HG02763 (cell line): ENCODE measurements at regions not wholly inside any gene's neighbourhood (a gene's known extent, or its start where the extent isn't known, plus 50 kb on each side); places are given as distances from the start of the nearest gene placed in this dataset.

Source experiments
- ATAC-seq: cut with Tn5 transposase; IDR thresholded peaks from one replicate; pipeline ENCODE4 v1.9.1; 2021; ENCODE audit warnings: mild to moderate bottlenecking, moderate library complexity; ENCODE audit not compliant: unreplicated experiment

DNA sequence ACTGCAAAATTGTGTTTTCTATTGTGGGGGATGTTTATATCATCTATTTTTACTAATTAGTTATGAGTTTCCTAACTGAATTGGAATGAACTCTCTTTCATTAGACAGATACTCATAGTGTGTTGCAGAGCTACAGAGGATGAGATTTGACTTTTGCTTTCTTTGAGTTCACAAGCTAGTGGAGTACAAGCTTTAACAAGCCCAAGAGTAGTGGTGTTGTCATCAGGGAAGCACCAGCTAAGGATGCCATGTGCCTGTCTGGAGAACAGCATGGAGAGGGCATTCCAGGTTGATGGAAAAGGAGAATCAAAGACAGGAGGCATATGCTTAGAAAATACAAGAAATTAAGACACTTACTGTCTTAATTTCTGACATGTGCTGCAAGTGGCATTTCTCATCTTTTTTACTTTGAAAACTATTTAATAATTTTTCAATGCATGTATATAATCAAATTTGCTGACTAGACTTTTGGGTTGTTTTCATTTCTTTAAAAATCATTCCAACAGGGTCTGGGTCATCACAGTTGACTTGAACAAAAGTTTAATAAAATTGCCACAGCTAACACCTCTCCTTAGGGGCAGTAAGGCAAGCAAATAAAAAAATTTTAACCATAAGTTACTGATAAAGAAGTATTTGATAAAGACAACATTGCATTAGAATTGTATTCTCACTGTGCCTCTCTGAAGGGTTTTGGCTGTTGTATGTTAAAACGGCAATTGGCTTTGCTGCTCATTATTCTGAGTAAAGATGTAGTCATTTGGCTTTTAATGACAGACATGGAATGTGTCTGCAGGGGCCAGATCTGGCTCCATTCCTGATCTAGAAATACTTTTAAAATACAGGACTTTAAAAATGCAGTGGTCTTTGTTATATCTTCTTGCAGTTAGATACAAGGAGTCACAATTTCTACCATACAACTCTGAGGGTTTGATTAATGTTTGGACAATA lies 323.7 kb upstream of the CDH11 start:
- no peak for ATAC-seq

DNA sequence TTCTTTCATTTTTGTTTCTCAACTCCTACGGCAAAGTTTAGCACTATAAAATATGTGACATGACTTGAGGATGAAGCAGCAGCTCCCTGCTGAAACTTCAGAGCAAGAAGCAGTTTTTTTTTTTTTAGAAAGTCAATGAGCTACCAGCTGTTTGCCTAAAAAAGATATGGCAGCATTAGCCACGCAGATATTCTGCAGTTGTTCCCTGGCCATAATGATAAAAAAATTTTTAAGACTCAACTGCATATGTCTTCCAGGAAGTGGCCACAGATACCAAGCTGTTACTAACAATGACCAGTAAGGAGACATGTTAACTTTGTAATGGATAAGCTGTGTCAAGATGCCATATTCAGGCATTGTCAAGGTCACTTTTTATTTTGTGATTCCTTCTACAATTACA lies 319.6 kb upstream of the CDH11 start:
- no peak for ATAC-seq

DNA sequence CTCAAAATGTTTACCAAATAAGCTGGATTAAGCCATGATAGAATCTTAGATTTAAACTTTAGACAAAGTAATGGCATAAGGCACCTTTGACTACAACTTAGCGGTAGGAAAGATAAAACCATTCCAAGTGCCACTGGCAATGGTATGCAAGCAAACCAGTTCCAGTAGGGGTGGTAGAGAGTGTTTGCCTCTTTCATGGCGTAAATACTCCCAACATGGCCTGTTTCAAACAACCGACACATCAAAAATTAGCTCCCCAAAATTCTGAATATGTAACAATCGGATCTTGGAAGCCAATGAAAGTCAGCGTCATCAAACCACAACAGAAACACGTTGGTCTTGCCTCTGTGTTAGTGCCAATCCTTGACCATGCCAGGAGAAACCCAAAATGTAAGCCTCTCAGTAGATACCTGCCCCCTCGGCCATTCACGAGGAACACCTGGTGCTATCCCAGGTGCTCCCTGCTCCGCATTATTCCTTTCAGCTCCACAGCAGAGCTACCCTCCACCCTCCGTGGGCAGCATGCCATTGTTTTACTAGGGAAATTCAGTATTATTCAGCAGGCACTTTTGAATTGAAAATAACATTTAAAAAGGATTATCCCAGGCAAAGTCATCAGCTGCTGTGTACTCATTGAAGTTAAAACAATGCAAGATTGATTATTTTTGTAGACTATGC lies 307.8 kb upstream of the CDH11 start:
- ATAC-seq, result no peak

DNA sequence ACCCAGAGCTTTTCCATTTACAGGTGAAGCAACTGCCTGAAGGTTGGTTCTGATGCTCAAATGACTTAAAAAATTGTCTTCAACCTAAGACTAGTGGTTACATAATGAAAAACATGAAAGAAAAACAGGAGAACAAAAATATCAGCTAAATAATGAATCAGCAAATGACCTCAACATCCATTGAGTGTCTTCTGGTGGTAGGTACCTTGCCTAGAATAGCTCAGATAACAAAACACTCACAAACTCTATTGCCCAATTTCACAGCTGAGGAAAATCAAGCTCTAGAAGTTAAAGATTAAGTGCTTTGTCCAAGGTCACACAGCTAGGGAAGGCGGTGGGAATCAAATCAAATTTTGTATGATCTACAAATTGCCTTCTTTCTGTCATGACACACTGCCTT lies 304.6 kb upstream of the CDH11 start:
- no peak for ATAC-seq

DNA sequence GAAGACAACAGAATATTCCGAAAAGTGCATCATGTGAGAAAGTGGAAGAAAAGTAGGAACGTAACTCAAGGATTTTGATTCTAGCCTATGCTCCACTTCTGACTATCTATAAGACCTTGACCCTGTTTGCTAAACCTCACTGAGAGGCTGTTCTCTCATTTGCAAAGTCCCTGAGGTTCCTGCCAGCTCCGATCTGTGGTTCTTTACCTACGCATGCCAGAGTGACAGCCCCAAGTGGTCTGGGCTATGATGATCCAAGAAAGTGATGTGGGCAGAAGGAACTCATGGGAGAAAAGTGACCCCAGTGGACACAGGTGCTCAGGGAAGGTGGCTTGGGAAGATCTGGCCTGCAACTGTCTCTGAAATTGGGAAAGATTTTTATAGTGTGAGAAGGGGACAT lies 301.1 kb upstream of the CDH11 start:
- no peak for ATAC-seq

DNA sequence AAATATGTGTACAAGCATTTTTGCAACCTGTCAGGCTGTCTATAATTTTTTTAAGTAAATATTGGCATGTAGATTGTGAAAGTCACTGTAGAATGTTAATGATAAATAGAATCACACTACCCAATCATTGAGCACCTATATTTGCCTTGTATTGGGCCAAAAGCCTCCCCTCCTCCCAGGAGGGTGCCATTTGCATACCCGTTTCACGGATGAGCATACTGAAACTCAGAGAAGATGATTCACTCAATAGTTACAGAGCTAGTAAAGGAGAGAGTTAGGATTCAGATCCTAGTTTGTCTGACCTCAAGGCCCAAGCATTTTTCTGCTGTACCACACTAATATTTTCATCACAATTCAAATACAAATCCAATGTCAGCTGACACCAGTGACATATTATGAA lies 299.7 kb upstream of the CDH11 start:
- no peak for ATAC-seq

DNA sequence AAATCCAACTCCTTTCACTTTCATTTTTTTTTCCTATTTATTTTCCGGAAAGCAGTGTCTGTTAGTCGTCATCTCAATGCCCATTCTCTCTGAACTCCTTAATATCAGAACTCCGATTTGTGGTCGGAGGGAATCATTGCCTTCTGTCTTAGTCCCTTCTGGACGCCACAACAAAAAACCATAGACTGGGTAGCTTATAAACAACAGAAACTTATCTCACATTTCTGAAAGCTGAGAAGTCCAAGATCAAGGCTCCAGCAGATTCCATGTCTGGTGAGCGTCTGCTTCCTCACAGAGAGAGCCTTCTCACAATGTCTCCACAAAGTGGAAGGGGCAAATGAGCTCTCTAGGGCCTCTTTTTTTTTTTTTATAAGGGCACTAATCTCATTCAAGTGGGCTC lies 296.6 kb upstream of the CDH11 start:
- ATAC-seq, result no peak

DNA sequence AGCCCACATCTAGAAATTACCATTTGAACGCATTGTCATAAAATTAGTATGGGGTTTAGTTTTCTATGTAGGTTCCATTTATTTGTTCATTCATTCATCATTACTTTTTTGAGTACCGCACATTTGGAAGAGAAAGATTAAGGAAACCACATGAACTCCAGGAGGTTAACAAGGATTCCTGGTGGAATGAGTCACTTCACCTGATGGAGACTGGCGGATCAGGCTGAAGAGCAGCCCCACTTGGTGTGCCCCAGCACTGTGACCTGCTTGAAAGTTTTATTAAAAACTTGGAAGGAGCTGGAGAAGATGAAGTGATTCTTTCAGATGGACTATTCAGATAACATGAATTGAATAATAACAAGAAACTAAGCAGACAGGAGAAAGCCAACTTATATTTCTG lies 293.6 kb upstream of the CDH11 start:
- no peak for ATAC-seq

DNA sequence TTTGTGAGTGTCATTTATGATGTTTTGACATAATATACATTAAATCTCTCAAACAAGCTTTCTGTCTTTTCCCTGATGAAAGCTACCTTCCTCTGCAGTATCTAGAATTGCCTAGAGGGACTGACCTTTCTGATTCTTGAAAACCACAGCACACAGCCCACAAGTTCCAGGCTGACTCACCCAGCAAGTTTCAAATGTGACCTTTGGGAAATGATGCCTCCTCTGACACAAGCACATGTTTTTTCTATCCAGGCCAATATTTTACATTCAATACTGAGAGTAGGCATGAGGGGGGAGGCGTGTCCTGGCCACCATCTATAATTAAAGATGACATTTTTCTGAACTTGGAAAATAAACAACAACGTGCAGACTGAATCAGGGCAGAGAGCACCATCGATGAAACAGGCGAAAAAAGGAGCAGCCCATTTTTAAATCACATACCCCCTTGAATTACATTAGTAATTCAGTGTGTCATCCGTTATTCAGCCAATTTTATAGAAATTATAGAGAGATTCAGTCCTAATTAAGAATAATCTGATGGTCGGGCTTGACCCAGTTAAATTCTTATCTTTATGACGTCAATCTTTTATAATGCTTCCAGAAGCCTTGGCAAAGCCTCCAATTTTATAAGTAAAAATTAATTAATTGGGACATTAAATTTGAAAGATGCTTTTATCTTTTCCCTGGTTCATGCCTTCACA lies 292.6 kb upstream of the CDH11 start:
- ATAC-seq, result no peak

DNA sequence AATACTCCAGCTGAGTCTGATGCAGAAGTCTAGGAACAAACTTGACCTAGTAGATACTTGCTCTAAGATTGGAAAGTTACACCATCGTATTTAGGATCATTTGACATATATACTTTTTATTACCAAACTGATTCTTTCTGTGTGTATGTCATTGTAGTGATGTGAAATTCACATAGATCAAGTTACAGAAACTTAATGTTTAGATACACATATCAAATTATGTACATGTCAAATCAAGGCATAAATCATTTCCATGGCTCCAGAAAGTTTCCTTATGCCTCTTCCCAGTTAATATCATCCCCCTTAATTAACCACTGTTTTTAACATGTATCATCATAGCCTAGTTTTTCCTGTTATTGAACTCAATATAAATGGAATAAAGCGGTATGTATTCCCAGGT lies 292.0 kb upstream of the CDH11 start:
- ATAC-seq, result no peak

DNA sequence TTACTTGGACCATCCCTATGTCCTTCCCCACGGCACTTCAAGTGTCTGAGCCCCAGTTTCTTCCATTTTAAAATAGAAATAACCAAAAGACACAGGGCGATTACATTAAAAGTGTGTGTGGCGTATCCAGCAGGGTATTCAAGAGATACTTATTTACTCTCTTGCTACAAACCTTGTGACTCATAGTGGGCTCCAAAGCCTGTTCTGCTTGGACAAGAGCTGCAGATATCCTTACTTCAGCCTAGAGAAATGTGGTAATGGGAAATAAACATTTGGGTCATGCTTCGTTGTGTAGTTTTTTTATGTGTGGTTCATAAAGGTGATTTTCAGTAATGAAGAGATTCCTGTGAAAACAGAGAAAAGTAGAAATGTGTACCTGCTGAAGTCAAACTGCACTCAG lies 288.9 kb upstream of the CDH11 start:
- ATAC-seq, result no peak

DNA sequence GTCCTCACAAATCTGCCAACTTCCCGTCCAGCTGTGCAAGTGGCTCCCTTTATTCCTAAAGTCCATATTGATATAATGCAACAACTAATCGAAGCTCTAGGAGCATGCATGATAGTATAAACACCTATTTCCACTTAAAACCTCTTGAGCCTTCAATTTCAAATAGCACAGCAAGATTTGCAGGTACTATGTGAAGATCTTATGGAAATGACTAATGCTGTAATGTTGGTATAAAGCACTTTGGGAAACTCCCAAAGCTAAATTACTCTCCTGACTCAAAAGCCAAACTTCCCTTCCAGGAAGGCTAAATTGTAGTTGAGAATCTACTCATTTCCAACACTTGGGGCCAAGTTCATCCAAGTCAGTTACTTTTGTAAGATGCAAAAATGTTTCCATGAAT lies 287.6 kb upstream of the CDH11 start:
- ATAC-seq, result no peak

DNA sequence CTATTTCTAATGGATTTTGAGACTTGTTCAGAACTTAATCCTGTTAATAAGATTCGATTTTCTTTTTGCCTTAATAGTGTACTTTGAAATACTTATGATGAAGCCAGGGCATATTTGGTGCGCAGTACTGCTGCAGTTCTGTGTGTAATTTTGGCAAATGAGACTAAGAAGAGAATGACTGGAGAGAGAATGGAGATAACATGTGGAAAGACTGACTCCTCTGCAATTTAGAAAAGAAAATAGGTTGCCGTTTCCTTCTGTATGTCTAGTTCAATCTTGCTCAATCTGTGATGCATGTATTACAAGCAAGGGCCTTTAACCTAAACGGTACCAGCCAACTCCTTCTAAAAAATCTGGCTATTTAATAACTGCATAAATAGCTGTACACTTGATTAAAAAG lies 285.1 kb upstream of the CDH11 start:
- ATAC-seq, result no peak

DNA sequence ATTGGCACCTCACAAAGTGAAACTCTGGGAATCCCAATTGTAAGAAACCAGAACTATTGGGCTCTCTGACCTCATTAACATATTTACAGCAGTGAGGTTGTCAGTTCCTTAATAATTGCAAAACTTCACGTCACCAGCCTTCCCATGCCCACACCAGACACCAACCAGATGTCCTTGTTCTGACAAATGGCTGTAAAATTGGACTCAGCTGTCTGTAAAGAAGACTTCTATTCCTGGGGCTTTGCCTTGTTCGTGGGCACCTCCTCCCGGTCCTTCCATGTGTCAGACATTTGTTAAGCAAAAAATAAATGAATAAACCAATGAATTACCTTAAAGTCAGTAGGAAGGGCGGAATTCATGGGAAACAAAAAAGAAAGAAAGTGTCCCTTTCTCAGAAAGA lies 284.3 kb upstream of the CDH11 start:
- ATAC-seq, result no peak

DNA sequence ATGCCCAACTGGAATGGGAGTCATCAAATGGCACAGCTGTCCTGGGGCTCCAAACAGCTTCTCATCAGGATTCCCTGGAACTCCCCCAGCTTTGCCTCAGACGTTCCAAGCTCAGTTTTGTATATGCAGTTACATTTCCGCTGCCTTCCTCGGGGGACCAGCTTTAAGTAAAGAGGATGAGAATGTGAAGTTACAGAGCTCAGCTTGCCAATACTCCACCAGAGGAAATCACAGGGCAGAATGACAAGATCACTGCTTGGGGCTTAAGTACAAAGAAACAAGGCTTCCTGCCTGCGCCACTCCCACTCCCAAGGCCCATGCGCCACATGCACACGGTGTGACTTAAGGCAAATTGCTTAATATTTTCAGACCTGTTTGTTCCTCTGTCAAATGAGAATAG lies 272.4 kb upstream of the CDH11 start:
- ATAC-seq, result no peak

DNA sequence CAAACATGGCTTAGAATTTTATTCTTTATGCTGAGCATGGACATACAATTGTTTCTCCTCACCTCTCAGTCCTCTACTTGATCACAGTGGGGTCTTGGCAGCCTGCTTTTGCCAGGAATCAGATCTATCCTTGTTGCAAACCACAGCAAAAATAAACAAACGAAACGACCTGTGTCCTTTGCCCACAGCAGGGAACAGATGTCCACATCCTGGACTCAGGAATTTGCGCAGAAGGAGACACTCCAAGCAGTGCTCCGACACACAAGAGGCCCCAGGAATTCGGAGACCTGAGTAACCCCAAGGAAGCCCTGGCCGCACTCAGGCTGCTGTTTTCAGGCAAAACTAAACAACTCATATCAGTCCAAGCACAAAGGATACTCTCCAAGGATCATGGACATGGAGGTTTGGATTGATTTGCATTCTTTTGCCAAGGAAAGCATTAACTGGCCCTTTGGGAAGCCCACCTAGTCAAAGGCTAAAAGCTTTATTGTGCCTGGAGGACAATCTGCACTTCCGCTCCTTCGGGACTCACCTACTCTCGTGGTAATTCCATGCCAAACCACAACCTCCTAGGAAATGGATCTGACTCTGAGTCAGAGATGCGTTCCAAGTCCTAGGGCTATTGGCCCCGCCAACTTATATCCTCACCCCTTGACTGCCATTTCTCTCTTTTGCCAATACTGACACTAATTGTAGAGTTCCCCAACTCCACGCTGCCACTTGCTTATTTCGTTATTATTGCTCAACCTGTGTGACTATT lies 271.1 kb upstream of the CDH11 start:
- no peak for ATAC-seq

DNA sequence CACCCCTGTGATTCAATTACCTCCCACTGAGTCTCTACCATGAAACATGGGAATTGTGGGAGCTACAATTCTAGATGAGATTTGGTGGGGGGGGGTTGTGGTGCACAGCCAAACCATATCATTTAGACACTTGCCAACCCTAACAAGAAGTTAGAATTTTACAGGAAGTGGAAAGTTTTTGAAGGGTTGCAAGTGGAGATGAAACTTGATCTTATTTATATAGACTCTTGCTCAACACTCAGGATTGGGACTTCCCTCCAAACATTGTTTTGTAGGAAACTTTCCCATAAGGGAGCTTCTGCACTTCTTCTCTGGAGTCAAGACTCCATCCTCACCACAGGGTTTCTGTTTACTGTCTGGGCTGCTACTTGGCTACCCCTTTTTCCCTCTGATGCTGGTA lies 266.7 kb upstream of the CDH11 start:
- ATAC-seq, result no peak

DNA sequence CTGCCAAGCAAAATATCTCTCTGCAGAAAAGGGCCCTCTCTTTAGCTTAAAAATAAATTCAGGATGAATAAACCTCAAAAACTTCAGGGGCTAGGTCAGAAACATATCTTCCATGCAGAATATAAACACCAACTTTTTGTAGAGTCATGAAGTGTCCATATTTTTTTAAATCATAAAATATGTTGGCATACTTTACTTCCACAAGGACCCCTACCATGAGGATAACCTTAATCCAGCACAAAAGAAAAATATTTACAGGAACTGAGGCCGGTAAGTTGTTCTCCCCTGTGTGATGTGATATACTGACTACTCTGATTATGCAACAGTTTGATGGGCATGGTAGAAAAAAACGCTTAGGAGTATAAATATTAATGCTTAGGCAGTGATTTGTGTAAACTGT lies 264.8 kb upstream of the CDH11 start:
- no peak for ATAC-seq

DNA sequence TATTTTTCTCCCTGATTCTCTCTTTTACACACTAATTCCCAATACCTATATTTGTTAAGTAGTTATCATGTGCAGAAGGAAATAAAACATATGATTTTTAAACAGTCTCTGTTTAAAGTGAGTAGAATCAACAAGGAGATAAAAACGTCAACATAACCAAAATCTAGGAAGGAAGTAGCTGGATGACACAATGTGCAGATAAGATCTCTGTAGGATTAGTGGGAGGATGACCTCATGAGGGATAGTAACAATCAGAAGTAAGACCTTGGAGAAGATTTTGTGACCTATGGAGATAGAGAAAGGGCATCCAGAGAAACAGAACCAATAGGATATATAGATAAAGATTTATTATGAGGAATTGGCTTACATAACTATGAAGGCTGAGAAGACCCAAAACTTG lies 262.6 kb upstream of the CDH11 start:
- no peak for ATAC-seq

DNA sequence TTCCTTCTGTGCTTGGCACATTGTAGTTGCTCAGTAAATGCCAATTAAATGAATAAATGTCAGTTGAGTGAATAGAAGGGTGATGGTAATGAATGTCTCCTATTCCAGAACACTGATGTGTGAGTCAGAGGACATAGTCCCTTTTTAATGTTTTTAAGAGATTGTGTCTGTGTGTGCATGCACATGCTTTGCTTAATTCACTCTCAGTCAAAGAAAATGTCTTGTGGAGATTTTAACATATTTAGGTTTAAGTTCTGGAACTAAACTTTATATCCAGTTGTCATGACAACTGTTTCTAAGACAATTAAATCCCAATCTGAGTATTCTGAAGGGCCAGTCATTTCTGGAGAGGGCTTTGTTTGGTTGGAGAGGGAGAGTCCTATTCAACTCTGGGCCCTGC lies 255.3 kb upstream of the CDH11 start:
- no peak for ATAC-seq

DNA sequence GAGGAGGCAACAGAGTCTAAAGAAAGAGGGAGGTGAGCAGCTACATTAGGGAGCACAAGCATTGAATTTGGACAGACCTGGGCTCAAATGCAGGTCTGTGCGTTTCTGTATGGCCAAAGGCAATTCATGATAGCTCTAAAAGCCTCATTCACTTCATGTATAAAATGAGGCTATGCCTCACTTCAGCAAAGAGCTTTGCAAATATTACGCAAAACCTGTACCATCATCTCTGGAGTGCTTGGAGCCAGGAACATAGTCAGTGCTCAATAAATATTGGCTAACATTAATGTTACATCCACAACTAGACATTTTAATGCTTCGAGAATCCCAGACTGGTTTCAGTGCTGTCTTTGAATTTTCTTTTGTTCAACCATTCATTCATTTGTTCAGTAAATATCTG lies 254.7 kb upstream of the CDH11 start:
- ATAC-seq, result no peak
